Suppressor macrophage treated with lipopolysaccharide for 4 hours (primary cell): ENCODE measurements at regions not wholly inside any gene's neighbourhood (a gene's known extent, or its start where the extent isn't known, plus 50 kb on each side); places are given as distances from the start of the nearest gene placed in this dataset.
"Not testable (repeated sequence)": the region's sequence is repeated elsewhere in the genome, so short reads cannot be mapped to it uniquely, and the experiment has no call there.

ENCODE experiments used
- DNase-seq: peaks from one replicate; pipeline ENCODE4 v3.0.0-alpha.2; 2020

DNA sequence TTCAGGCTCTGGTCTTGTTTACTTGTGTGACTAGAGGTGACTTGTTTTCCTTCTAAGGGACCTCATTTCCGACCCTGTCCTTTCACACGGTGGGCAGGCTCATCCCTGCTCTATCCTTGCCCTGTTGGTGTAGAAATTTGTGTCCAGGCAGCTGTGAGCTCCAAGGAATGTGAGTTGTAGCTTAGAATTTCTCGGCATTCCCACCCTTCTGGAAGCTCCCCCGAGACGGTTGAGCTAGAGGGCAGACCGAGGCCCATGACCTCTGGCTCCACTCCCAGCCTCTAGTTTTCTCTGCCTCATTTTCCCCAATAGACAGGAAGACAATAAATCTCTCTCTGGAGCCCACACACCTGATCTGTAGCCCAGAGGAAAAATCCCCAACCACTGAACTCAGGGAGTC, 100.9 kb downstream of the NAV1 start:
- DNase-seq, result no peak

DNA sequence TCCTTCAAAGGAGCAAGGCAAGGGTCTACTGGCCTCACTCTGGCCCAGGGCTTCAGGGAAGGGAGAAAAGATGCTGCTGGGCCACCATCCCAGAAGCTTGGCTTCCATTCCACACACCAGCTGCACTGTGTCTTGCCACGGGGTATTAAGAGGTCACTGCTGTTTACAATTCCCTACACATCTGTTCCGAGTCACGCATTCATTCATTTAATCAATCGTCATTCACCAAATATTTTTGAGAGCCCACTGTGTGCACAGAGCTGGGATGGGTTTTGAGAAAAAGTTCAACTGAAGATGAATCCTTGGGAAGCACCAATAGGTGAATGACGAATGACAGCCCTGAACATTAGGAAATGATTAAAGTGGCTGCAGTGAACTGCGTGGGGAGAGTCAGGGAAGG, 101.7 kb downstream of the NAV1 start:
- DNase-seq, result no peak

DNA sequence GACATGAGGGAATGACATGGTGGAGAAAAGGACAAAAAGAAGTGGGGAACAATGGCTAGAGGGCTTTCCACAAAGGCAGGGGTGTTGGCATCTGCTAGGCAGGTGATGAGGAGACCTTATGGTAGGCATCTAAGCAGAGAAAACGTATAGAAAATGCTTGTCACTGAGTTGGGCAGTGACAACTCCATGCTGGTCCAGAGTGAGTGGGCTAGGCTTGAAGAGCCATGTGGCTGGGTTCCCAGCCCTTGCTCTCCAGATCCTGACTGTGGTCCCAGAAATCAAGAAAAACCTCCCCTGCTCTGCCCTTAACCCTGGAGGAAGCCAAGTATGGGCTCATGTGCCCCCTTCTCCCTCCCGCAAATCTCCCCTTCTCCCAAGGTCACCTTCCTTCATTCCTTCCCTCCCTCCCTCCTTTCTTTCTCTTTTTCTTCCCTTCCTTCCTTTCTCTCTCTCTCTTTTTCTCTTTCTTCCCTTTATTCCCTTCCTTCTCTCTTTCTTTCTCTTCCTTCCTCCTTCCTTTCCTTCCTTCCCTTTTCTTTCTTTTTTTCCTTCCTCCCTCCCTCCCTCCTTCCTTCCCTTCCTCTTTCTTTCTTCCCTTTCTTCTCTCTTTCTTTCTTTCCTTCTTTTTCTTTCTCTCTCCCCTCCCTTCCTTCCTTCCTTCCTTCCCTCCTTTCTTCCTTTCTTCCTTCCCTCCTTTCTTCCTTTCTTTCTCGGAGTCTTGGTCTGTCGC, 102.8 kb downstream of the NAV1 start:
- no peak for DNase-seq

DNA sequence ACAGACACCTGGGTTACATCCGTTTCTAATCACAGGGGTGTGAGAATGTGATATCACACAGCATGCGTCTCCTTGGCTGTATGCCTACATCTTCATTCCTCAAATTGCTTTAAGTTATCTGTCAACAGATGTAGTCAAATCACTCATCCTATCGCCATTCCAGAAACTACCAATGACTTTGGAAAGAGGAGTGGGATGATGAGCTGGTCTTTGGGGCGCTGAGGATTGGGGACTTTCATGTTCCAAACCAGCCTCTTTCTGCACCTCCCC, 104.8 kb downstream of the NAV1 start:
- no peak for DNase-seq

DNA sequence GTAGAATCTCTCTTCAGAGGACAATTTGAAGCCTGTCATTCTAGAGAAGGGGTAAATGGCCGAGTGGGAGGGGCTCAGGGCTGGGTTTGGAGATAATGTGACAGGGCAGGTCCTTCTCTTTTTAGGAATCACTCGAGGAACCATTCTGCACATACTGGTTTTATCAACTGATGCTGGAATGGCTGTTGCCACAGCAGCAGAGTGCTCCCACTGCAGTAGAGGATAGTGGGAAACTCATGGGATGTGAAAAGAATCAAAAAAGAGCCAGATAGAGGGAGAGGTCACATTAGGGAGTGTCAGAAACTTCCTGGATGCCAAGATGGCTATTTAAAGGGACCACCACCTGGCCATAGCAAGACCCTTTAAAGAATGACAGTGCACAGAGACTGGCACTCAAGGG, 105.3 kb downstream of the NAV1 start:
- no peak for DNase-seq

DNA sequence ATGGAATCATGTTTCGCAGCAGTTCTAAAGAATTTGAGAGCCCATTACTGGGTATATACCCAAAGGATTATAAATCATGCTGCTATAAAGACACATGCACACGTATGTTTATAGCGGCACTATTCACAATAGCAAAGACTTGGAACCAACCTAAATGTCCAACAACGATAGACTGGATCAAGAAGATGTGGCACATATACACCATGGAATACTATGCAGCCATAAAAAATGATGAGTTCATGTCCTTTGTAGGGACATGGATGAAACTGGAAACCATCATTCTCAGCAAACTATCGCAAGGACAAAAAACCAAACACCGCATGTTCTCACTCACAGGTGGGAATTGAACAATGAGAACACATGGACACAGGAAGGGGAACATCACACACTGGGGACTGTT, 106.1 kb downstream of the NAV1 start:
- not testable (repeated sequence) for DNase-seq

DNA sequence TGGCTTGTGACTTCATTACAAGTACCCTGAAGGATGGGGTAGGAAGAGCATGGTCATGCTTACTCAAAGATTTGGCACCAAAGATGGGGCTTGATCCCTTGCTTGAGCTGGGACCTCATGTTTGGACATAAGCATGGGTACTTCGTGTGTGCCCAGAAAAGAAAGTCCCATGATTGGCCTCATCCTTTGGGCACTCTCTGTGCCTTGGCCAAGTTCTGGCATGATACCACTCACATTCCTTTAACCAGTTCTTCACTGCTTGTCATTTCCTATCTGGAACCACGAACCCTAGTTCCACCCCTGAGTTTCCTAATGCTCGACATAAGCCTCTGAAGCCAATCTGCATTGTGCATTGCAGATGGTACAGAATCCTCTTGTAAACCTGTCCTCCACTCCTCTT, 107.0 kb downstream of the NAV1 start:
- no peak for DNase-seq

DNA sequence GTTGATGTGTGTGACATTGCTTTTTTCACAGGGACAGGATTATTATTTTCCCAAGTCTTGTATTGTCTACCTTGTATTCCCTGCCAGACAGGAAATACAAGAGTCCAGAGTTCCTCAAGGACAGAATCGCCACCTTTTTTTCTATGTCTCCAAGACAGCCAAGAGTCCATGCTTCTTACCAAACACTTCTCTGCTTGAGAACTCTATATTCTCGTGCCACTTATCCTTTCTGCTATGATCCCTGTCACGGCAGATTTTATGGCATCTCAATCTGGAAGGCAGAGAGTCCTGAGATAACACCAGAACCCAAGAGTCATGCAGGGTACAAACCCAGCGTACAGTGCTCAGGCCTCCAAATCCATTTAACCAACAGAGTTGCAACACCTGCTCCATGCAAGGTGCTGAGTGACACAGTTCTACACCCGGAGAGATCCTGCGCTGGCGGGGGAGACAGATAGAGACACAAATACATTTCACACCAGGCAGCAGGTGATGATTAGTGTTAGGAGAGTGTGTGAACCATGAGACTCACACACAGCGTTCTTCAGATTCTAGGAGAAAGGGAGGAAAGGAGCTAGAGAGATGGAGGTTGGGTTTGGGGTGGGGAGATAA, 107.6 kb downstream of the NAV1 start:
- DNase-seq, result no peak

DNA sequence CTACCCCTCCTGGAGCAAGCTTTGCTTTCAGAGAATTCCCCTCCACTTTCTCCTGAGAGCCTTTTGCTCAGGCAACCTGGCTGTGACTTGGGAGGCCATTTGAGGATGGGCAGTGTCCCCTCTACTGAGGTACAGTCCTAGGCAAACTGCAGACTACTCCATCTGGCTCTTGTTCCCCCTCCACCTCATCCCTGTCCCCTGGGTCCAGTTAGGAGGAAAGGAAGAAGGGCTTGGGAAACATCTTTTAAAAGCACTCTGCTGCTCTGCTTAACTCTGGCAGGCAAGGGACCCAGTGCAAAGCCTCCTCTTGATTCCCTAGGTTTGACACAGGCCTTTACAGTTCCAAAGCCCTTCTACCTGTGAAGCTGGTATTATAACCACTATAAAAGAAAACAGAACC, 108.2 kb downstream of the NAV1 start:
- DNase-seq, result no peak

DNA sequence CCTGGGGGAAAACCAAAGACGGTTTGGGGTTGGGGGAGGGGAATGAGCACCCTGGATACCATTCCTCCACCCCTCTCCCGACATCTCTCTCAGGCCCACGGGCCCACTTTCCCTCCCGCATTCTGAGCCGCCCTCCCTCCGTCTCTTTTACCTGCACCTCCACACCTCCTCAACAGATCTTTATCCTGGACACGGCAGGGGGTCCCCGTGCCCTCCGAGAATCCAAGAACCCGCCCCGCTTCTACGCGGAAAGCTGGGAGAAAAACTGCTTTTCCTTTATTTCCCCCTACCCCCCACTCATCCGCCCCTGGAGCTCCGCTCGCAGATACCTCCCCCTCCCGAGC, 108.8 kb downstream of the NAV1 start:
- DNase-seq, result no peak

DNA sequence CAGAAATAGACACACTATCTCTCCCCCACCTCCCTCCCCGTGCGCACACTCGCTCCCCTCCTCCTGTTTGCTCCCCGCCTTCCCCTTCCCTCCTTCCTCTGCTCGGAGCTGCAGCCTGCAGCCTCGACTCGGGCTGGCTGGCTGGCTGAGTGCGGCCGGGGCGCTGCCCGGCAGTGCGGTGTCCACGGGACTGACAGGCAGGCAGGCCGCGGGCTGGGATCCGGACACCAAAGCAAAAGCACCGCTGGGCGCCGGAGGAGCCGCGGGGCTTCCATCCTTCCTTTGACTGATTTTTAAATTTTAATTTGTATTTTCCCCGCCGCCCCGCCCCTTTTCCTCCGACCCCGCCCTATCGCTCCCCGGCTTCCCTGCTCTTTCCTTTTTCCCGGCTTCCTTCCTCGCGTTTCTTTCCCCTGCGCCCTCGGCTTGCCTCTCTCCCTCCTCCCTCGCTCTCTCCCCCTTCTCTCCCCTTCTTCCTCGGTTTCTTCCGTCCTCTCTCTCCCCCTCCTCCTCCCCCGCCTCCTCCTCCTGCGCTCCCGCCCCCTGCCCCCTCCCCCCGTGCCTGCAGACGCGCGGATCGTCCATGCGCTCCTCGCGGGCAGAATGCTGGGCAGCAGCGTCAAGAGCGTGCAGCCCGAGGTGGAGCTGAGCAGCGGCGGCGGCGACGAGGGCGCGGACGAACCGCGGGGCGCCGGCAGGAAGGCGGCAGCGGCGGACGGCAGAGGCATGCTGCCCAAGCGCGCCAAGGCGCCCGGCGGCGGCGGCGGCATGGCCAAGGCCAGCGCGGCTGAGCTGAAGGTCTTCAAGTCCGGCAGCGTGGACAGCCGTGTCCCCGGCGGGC, 109.4 kb downstream of the NAV1 start:
- DNase-seq, result peak; percentile 29

DNA sequence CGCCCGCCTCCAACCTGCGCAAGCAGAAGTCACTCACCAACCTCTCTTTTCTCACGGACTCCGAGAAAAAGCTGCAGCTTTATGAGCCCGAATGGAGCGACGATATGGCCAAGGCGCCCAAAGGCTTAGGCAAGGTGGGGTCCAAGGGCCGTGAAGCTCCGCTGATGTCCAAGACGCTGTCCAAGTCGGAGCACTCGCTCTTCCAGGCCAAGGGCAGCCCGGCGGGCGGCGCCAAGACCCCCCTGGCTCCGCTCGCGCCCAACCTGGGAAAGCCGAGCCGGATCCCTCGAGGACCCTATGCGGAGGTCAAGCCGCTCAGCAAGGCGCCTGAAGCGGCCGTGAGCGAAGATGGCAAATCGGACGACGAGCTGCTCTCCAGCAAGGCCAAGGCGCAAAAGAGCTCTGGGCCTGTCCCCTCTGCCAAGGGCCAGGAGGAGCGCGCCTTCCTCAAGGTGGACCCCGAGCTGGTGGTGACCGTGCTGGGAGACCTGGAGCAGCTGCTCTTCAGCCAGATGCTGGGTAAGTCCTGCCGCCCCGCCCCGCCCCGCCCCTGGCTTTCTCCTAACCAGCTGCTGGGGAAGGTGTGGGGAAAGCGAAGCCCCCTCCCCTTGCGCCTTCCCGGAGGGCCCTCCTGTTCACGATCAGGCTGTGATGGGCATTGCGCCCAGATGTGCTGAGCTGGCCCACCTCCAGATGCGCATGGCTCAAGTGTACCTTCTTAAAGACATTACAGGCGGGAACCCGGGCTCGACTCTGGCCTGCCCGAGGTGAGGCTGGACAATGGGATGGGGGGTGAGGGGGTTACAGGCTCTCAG, 110.2 kb downstream of the NAV1 start:
- no peak for DNase-seq

DNA sequence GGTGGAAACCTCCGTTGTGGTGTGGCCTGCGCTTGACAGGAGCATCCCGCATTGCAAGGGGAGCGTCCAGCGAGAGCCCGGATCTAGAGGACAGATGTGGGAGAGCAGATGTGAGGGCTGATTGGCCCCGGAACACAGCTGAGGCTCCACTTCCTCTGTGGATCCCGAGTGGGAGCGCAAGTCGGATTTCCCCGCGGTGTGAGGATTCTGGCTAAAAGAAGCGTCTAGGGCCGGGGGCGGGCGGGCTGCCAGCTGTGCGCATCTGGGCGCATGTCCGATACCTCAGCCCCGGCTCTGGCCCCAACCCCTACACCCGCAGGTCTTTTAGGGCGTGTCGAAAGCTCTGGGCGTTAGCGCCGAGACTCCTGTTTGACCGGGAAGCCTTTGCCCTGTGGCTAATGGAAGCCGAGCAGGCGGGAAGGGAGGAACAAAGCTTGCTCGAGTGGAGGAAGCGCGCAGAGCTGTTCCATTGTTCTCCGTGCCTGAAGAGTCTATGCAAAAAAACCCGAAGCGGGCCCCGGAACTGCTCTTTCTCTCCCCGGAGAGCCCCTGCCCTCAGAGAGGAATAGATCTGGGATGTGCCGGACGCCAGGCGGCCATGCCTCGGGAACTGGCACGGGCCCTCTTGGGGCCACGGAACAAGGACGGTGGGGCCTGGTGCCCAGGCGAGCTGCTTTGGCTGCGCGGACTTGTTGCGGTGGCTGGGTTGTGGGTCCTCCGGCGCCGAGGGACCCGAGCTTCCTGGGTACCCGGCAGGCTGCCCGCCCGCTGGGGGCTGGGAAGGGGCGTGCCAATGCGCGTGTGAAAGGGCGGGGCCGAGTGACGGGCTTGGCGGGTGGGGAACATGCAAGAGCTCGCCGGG, 111.1 kb downstream of the NAV1 start:
- DNase-seq, result peak; percentile 11

DNA sequence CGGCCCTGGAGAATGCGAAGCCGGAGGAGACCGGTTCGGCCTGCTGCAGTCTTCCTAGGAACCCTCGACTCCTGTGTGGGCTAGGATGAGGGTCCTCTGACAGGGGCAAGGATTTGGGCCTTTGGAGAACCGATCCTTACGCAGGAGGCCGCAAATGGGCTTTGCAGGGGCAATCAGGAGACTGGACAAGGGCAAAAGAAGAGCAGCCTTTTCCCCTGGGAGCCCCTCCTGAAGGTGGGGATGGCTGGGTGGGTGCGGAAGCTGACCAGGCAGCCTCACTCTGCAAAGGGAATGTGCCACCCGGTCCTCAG, 111.7 kb downstream of the NAV1 start:
- no peak for DNase-seq

DNA sequence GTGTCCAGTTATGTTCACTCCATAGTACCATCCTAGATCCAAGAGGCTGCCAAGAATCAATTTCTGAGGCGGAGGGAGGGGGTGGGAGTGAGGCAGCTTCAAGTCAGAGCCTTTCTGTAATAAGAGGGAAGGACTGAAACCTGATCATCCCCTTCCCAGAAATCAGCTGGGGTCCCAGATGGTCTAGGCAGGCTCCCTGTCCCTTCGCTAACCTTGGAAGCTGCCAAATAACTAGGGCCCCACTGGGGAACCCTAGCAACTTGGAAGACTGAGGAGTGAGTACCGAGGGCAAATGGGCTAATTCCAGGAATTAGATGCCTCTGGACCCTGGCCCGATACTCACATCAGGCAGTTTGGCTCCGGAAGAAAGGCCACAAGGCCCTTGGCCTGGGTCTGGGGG, 113.3 kb downstream of the NAV1 start:
- no peak for DNase-seq

DNA sequence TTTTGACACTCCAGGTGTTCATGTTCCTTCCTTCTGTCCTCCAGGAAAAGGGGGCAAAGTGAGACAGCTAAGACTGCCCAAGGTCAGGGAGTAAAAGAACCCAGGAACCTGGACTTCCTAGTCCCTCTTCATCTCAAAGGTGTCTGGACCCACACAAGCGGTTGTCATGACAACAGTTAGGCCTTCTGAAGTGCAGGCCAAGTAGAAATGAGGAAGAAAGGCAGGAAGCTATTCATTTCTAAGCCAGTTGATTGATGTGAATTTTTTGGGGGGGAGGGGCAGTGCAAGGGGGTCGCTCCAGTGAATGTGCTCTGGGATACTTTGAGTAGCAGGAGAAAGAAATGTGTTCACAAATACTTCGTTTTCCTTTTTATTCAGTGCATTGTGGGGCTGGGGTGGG, 114.3 kb downstream of the NAV1 start:
- no peak for DNase-seq

DNA sequence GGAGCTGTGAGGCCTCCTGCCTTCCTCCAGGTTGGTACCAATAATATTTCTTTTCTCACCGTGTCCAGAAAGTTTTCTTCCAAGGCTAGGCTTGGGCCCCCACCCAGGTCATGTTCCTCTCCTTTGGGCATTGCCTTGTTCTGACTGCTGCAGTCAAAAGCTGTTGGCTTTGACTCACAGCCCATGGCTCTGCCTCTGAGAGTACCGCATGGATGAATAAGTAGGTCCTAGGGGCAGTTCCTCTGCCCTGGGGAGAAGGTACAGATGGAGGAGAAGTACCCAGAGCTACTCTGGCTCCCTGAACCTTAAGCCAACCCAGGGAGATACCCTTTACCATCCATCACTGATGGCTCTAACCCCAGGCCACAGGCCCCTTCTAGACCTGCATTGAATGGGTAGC, 115.0 kb downstream of the NAV1 start:
- DNase-seq, result no peak

DNA sequence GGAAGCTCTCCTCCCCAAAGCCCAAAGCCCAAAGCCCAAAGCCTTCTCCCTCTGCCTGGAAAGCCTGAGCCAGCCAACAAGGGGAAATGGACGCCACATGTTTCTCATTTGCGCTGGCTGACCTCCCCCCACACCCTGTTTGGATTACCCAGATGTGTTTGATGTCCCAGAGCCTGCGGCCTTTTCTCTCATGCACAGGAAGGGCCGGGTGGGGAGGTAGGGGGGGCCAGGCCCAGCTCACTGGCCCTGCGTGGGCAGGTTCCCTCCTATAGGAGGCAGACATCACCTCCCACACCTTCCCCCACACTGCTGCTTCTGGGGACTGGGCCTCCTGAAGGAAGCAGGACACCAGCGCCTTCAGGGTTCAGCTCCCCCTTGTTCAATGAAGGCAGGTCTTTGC, 116.3 kb downstream of the NAV1 start:
- no peak for DNase-seq

DNA sequence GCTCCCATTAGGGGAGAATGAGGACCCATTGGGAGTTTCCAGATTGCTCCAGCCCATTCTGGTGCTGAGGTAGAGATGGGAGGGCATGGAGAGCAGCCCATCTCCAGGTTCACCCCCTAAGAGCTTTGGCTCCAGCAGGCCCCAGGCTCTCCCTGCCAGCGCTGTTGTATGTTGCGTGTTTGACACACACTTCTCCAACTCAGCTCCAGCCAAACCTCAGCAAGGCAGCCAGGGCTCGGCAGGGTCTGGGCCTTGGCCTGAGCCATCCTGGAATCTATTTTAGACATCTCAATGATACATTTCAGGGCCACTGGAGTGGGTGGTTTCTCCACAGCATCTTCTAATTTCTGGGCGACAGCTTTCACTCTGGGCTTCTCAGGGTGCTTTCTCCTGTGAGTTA, 117.0 kb downstream of the NAV1 start:
- DNase-seq, result no peak

DNA sequence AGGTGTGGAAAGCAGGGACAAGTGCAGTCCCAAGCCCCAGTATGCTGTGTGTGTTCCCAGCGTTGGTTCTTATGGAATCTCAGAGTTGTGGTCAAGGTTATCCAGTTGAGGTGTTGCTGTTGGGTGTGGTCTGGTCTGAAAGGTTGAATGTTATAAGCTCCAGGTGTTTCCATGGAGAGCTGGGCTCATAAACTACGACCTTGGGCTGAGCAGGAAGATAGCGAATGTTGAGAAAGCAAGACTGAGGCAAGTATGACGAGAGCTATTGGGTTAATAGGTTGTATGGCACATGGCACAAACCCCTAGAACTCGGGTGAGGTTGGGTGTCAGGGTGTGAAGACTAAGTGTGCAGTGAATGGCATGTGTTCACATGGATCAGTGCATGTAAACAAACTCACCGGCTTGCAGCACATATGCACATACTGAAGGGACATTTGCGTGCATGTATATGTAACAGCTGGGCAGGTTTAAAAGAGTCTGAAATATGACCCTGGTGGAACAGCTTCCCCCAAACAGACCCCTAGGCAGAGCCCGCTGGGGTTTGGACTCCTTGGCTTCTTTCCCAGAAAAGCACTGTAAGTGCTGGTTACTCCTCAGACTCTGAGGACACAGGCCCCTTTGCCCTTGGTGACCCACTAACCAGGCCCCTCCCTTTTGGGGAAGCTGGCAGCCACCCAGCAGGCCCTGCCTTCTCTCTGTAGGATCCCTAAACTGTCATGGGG, 117.5 kb downstream of the NAV1 start:
- DNase-seq, result no peak

DNA sequence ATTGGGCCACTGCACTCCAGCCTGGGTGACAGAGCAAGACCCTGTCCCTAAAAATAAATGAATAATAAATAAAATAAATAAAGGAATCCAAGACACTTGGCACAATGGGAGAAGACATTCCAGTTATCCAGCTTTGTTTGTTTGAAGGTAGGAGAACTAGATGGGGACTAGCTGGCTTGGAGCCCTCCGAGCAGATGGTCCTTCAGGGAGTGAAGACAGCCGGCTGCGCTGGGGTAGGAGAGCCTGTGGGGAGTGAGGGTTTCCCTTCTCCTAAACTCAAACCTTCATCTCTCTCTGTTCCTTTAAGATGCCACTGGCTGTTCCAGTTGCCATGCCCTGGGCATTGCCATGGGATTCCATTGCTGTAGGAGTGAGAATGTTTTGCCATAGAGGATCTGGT, 120.6 kb downstream of the NAV1 start:
- no peak for DNase-seq
